Caco-2 (cell line): ENCODE measurements at regions not wholly inside any gene's neighbourhood (a gene's known extent, or its start where the extent isn't known, plus 50 kb on each side); places are given as distances from the start of the nearest gene placed in this dataset.

Experiments
- BruUV-seq: library from RNA; stranded (reverse); fragments of 400-500 nt; replicated peaks from 2 replicates; lab custom pipeline; 2021; lab: Mats Ljungman, UMichigan
- CTCF ChIA-PET: fragments of 300-600 bp; sonication (Branson Sonifier 250); formaldehyde crosslinking; loops from one replicate; lab custom pipeline; 2022; ENCODE audit warnings: antibody characterized with exemption; lab: Charles Lee
- POLR2A ChIA-PET: fragments of 300-600 bp; sonication (Branson Sonifier 250); formaldehyde crosslinking; loops from one replicate; lab custom pipeline; 2022; ENCODE audit warnings: antibody characterized with exemption; lab: Charles Lee
- DNase-seq, 2 experiments: peaks; one replicate each; pipeline versions ENCODE4 v3.0.0 to v3.0.0-alpha.2; 2020 to 2022
- H3K27me3 ChIP-seq: replicated peaks from 2 replicates; pipeline ENCODE4 v1.6.0; 2011; ENCODE audit warnings: low read length; ENCODE audit not compliant: control insufficient read depth, insufficient read depth
- H3K36me3 ChIP-seq: 2 replicates; pipeline ENCODE4 v1.5.1; 2011; ENCODE audit warnings: low read length; ENCODE audit not compliant: control insufficient read depth, insufficient read depth
- H3K4me1 ChIP-seq: fragments of 250-450 bp; sonication (Bioruptor Pico); 2 replicates; pipeline ENCODE4 v1.5.1; 2020; ENCODE audit warnings: mild to moderate bottlenecking
- H3K4me3 ChIP-seq: 2 replicates; pipeline ENCODE4 v1.5.1; 2011; ENCODE audit warnings: low read depth, mild to moderate bottlenecking, control low read depth, low read length
- H3K9me3 ChIP-seq: fragments of 250-450 bp; sonication (Bioruptor Pico); 2 replicates; pipeline ENCODE4 v1.5.1; 2020; ENCODE audit warnings: mild to moderate bottlenecking, moderate library complexity
- H3K27ac Mint-ChIP-seq: one replicate; pipeline ENCODE4 v1.8.0; 2022; ENCODE audit warnings: mixed read lengths; ENCODE audit not compliant: unreplicated experiment
- H3K27me3 Mint-ChIP-seq: one replicate; pipeline ENCODE4 v1.8.0; 2022; ENCODE audit warnings: mixed read lengths; ENCODE audit not compliant: insufficient read depth, unreplicated experiment
- H3K36me3 Mint-ChIP-seq: one replicate; pipeline ENCODE4 v1.8.0; 2022; ENCODE audit warnings: mild to moderate bottlenecking, mixed read lengths; ENCODE audit not compliant: insufficient read depth, unreplicated experiment
- H3K4me1 Mint-ChIP-seq: one replicate; pipeline ENCODE4 v1.8.0; 2022; ENCODE audit warnings: low read depth, mixed read lengths; ENCODE audit not compliant: unreplicated experiment
- H3K4me3 Mint-ChIP-seq: one replicate; pipeline ENCODE4 v1.8.0; 2022; ENCODE audit warnings: mild to moderate bottlenecking, moderate library complexity, mixed read lengths; ENCODE audit not compliant: unreplicated experiment
- H3K9me3 Mint-ChIP-seq: one replicate; pipeline ENCODE4 v1.8.0; 2022; ENCODE audit warnings: mixed read lengths; ENCODE audit not compliant: unreplicated experiment
- intact Hi-C: fragments of 100-400 bp; cut with micrococcal nuclease; formaldehyde crosslinking; loops from one replicate; pipeline ENCODE4 v1.10.0; 2022; ENCODE audit not compliant: unreplicated experiment
- TF ChIP-seq, protein P1 (sequence below), 2 experiments: fragments of 200-600 bp in 1 of 2; IDR thresholded peaks; 1 replicate in 1 of 2; 2 replicates in 1 of 2; pipeline versions ENCODE4 v1.5.1 to v1.8.0; 2011 to 2022; ENCODE audit warnings: antibody characterized with exemption in 1 of 2, control low read depth in 1 of 2, inconsistent platforms in 1 of 2, low read depth in 1 of 2, low read length in 1 of 2, mild to moderate bottlenecking in 1 of 2, moderate library complexity in 1 of 2; ENCODE audit not compliant: insufficient read depth in 1 of 2, severe bottlenecking in 1 of 2, unreplicated experiment in 1 of 2

DNA sequence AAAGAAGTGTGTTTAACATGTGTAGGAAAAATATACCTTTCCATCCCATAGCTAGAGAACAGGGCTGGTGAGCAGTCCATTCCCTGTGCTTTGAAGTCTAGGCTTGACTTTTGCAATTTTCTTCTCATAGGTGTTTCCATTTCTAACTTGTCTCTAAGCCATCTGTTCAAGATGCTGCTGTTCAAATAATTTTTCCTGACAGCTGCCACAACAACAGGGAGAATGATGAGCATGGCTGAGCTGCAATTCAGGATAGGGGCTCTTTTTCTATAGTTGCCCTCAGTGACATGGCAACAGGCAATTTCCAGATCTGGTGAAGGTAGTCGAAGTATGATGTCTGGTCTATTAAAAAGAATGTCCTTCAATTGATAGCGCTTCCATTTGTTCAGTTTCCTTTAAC lies 103.0 kb upstream of the HS3ST5 start:
- H3K27ac Mint-ChIP-seq = no peak overlapping the region
- CTCF ChIA-PET = no interaction called here
- no TSS peak for BruUV-seq

GRCh38 chr6:114439411-114439810 lies 96.6 kb upstream of the HS3ST5 start:
- H3K27ac Mint-ChIP-seq = no peak overlapping the region
- Histone ChIP-seq H3K36me3 (no peaks in the 10 kb centered on the region), H3K9me3 (no peaks in the 10 kb centered on the region), H3K27me3 (no peaks in the 10 kb centered on the region), H3K4me3 (no peak overlapping the region), H3K4me1 (no peaks in the 10 kb centered on the region)
- H3K27me3 Mint-ChIP-seq = no peaks in the 10 kb centered on the region
- H3K36me3 Mint-ChIP-seq = no peaks in the 10 kb centered on the region
- ChIA-PET POLR2A (no interaction called here), CTCF (no interaction called here)
- H3K9me3 Mint-ChIP-seq = no peaks in the 10 kb centered on the region
- no peak for DNase-seq
- no TSS peak for BruUV-seq
- TF ChIP-seq, protein P1, sequence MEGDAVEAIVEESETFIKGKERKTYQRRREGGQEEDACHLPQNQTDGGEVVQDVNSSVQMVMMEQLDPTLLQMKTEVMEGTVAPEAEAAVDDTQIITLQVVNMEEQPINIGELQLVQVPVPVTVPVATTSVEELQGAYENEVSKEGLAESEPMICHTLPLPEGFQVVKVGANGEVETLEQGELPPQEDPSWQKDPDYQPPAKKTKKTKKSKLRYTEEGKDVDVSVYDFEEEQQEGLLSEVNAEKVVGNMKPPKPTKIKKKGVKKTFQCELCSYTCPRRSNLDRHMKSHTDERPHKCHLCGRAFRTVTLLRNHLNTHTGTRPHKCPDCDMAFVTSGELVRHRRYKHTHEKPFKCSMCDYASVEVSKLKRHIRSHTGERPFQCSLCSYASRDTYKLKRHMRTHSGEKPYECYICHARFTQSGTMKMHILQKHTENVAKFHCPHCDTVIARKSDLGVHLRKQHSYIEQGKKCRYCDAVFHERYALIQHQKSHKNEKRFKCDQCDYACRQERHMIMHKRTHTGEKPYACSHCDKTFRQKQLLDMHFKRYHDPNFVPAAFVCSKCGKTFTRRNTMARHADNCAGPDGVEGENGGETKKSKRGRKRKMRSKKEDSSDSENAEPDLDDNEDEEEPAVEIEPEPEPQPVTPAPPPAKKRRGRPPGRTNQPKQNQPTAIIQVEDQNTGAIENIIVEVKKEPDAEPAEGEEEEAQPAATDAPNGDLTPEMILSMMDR (IDR thresholded peaks at IDR 0.05; ENCODE audit: insufficient read depth in 1 of 2, low read depth in 1 of 2, low read length in 1 of 2, severe bottlenecking in 1 of 2, unreplicated experiment in 1 of 2) = no peak
- intact Hi-C loops = no loop called here
- no peak overlapping the region for H3K4me3 Mint-ChIP-seq
- H3K4me1 Mint-ChIP-seq = no peaks in the 10 kb centered on the region

More for the DNA sequence above, 103.0 kb upstream of the HS3ST5 start:
- no peaks in the 10 kb centered on the region for H3K9me3 ChIP-seq
- H3K27me3 Mint-ChIP-seq = no peaks in the 10 kb centered on the region
- no peaks in the 10 kb centered on the region for H3K9me3 Mint-ChIP-seq
- no peak overlapping the region for H3K4me3 ChIP-seq
- no peak overlapping the region for H3K4me3 Mint-ChIP-seq
- H3K27me3 ChIP-seq = no peaks in the 10 kb centered on the region
- POLR2A ChIA-PET = no interaction called here
- H3K4me1 ChIP-seq = peaks cover 15% of the 10 kb centered on the region
- no peaks in the 10 kb centered on the region for H3K36me3 ChIP-seq
- TF ChIP-seq, protein P1 (IDR thresholded peaks at IDR 0.05; ENCODE audit: insufficient read depth in 1 of 2, low read depth in 1 of 2, low read length in 1 of 2, severe bottlenecking in 1 of 2, unreplicated experiment in 1 of 2) = no peak
- peaks cover 11% of the 10 kb centered on the region for H3K4me1 Mint-ChIP-seq
- intact Hi-C loops = no loop called here
- DNase-seq = no peak
- no peaks in the 10 kb centered on the region for H3K36me3 Mint-ChIP-seq

DNA sequence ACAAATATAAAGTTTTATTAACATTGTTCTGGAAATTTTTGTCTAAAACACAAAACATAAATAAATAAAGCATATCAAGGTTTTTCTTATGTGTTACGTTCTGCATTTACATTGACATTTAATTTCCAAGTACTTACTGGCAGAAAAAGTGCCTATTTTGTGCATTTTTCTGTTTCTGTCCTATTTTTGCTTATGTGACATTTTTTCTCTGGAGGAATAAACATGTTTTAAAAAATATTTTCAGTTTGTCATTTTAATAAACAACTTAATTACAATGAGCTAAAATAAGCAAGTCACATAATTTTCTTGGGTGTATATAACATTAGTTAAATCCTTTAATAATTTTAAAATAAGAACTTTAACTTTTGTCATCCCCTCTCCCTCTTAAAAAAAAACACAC lies 94.4 kb upstream of the HS3ST5 start:
- DNase-seq = no peak
- Mint-ChIP-seq H3K9me3 (no peaks in the 10 kb centered on the region), H3K36me3 (no peaks in the 10 kb centered on the region), H3K4me3 (no peak overlapping the region), H3K27ac (no peak overlapping the region), H3K4me1 (no peaks in the 10 kb centered on the region), H3K27me3 (no peaks in the 10 kb centered on the region)
- no peak overlapping the region for H3K4me3 ChIP-seq
- intact Hi-C loops = no loop called here
- TF ChIP-seq, protein P1 (IDR thresholded peaks at IDR 0.05; ENCODE audit: insufficient read depth in 1 of 2, low read depth in 1 of 2, low read length in 1 of 2, severe bottlenecking in 1 of 2, unreplicated experiment in 1 of 2) = no peak
- POLR2A ChIA-PET = no interaction called here
- CTCF ChIA-PET = no interaction called here
- no peaks in the 10 kb centered on the region for H3K27me3 ChIP-seq
- H3K4me1 ChIP-seq = no peaks in the 10 kb centered on the region
- no TSS peak for BruUV-seq
- H3K36me3 ChIP-seq = no peaks in the 10 kb centered on the region
- H3K9me3 ChIP-seq = no peaks in the 10 kb centered on the region
